ENCODE measurements at regions not wholly inside any gene's neighbourhood (a gene's known extent, or its start where the extent isn't known, plus 50 kb on each side); places are given as distances from the start of the nearest gene placed in this dataset.
A peak's percentile ranks its signal among the peaks of the same experiment; 100 is the strongest.

DNA sequence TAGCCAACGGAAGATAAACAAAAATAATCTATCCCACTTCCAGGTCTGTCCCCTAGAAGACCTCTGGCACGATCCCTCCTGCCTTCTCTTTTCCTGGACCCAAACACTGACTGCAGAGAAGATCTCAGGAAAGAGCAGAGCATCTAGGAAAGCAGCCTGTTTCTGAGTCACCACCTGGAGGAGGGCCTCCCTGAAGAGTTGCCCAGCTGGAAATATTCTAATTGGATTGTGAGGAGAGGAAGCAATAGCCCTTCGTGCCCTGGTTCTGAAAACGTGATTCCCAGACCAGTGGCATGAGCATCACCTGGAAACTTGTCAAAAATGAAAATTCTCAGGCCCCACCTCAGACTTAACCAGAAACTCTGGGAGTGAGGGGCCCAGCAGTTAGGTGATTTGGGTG lies 411.1 kb downstream of the SETD4 start:
- WGBS (ENCODE audit: low lambda C conversion rate) = 11% methylated on average over 4 of the region's 4 CpGs

DNA sequence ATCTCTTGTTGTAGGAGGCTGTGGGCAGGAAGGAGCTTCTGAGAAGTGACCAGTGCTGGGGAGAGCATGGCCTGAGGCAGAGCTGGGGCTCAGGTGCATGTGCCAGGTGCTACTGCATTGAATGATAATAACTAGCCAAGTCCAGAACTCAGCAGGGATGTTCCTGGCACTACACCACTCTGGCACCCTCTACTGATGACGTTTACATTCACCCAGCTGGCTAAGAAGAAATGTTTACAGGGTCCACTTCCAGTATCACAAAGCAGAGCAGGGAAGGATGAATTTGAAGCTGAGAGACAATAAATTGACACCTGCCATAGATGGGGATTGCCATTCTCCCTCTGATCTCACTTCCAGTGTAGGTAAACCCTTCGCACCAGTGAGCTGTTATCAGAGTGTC lies 411.8 kb downstream of the SETD4 start:
- TF ChIP-seq JUND (IDR thresholded peaks at IDR 0.05) (no peak), CTCF (IDR thresholded peaks at IDR 0.05) (peak; percentile 22; the same call in 1 of the 2 replicates)
- Histone ChIP-seq H3K36me3 (replicated peaks in 1 of 2; ENCODE audit: control insufficient read depth in 1 of 2, insufficient read depth in 2 of 2, low read length in 1 of 2) (no peaks in the 10 kb centered on the region), H3F3A (replicated peaks; ENCODE audit: insufficient read depth) (no peaks in the 10 kb centered on the region), H3K4me1 (ENCODE audit: control insufficient read depth in 1 of 2, insufficient read depth in 2 of 2, low read depth in 1 of 2, low read length in 1 of 2) (0 out of 4 replicates have a peak, but pooled peaks cover 0 to 6% of the 10 kb centered on the region in 2 experiments), H3K9me3 (no peaks in the 10 kb centered on the region), H3K9ac (no peak overlapping the region), H3K9me2 (no peaks in the 10 kb centered on the region), H3K27me3 (ENCODE audit: insufficient read depth) (no peaks in the 10 kb centered on the region), H2AFZ (ENCODE audit: low read depth) (no peak overlapping the region), H3K4me3 (ENCODE audit: low read depth in 2 of 2, low read length in 1 of 2) (no peak overlapping the region), H3K4me2 (peak overlapping the region; percentile 46; the same call in 1 of the 2 replicates), H3K79me2 (ENCODE audit: insufficient read depth) (no peaks in the 10 kb centered on the region), H3K27ac (ENCODE audit: low read depth in 2 of 2, low read length in 1 of 2) (peak overlapping the region in 1 of 2 experiments; percentile 7; a peak in 1 of 4 replicates), H4K20me1 (ENCODE audit: insufficient read depth) (no peaks in the 10 kb centered on the region)
- CTCF ChIA-PET = no interaction called here
- 7% methylated on average over 2 of the region's 2 CpGs for WGBS (ENCODE audit: low lambda C conversion rate)
- no peak for DNase-seq
- POLR2A ChIA-PET = no interaction called here

More for the DNA sequence above, 411.1 kb downstream of the SETD4 start:
- Histone ChIP-seq H3K4me3 (ENCODE audit: low read depth in 2 of 2, low read length in 1 of 2) (no peak overlapping the region), H3K9me2 (no peaks in the 10 kb centered on the region), H3K27me3 (ENCODE audit: insufficient read depth) (no peaks in the 10 kb centered on the region), H3K9ac (no peak overlapping the region), H3K4me1 (ENCODE audit: control insufficient read depth in 1 of 2, insufficient read depth in 2 of 2, low read depth in 1 of 2, low read length in 1 of 2) (0 out of 4 replicates have a peak, but pooled peaks cover 0 to 6% of the 10 kb centered on the region in 2 experiments), H3F3A (replicated peaks; ENCODE audit: insufficient read depth) (no peaks in the 10 kb centered on the region), H2AFZ (ENCODE audit: low read depth) (no peak overlapping the region), H3K36me3 (replicated peaks in 1 of 2; ENCODE audit: control insufficient read depth in 1 of 2, insufficient read depth in 2 of 2, low read length in 1 of 2) (no peaks in the 10 kb centered on the region), H4K20me1 (ENCODE audit: insufficient read depth) (no peaks in the 10 kb centered on the region), H3K79me2 (ENCODE audit: insufficient read depth) (no peaks in the 10 kb centered on the region), H3K4me2 (peak overlapping the region; percentile 46; the same call in 1 of the 2 replicates), H3K9me3 (no peaks in the 10 kb centered on the region), H3K27ac (ENCODE audit: low read depth in 2 of 2, low read length in 1 of 2) (peak overlapping the region in 1 of 2 experiments; percentile 7; a peak in 1 of 4 replicates)
- no peak for DNase-seq
- ChIA-PET POLR2A (no interaction called here), CTCF (no interaction called here)
- TF ChIP-seq FOSL2 (IDR thresholded peaks at IDR 0.05; ENCODE audit: borderline replicate concordance, low read depth) = peak; percentile 36; the same call in 1 of the 2 replicates
- TF ChIP-seq JUND (IDR thresholded peaks at IDR 0.05) = peak; percentile 13; the same call in 1 of the 2 replicates
- 0 out of 2 replicates have a peak, but pooled peaks have one; percentile 37 for TF ChIP-seq TCF12 (IDR thresholded peaks at IDR 0.05)
- TF ChIP-seq USF1 (IDR thresholded peaks at IDR 0.05; ENCODE audit: borderline replicate concordance, low read depth) = no peak
- TF ChIP-seq, protein P1, sequence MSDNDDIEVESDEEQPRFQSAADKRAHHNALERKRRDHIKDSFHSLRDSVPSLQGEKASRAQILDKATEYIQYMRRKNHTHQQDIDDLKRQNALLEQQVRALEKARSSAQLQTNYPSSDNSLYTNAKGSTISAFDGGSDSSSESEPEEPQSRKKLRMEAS (IDR thresholded peaks at IDR 0.05; ENCODE audit: low read depth) = peak; percentile 60

- no peak for DNase-seq
- Histone ChIP-seq H4K20me1 (ENCODE audit: insufficient read depth) (no peaks in the 10 kb centered on the region), H3F3A (replicated peaks; ENCODE audit: insufficient read depth) (no peaks in the 10 kb centered on the region), H3K27ac (ENCODE audit: low read depth in 2 of 2, low read length in 1 of 2) (no peak overlapping the region), H3K4me2 (no peak overlapping the region), H3K9ac (no peak overlapping the region), H3K27me3 (ENCODE audit: insufficient read depth) (no peaks in the 10 kb centered on the region), H3K4me3 (ENCODE audit: low read depth in 2 of 2, low read length in 1 of 2) (no peak overlapping the region), H3K36me3 (replicated peaks in 1 of 2; ENCODE audit: control insufficient read depth in 1 of 2, insufficient read depth in 2 of 2, low read length in 1 of 2) (no peaks in the 10 kb centered on the region), H3K9me3 (no peaks in the 10 kb centered on the region), H2AFZ (ENCODE audit: low read depth) (no peak overlapping the region), H3K9me2 (no peaks in the 10 kb centered on the region), H3K4me1 (ENCODE audit: control insufficient read depth in 1 of 2, insufficient read depth in 2 of 2, low read depth in 1 of 2, low read length in 1 of 2) (peaks cover 0 to 10% of the 10 kb centered on the region in 2 experiments; a peak in 2 of 4 replicates), H3K79me2 (ENCODE audit: insufficient read depth) (no peaks in the 10 kb centered on the region)
- ChIA-PET CTCF (no interaction called here), POLR2A (no interaction called here)
- 42% methylated on average over 2 of the region's 2 CpGs for WGBS (ENCODE audit: low lambda C conversion rate)
- TF ChIP-seq, protein P2, sequence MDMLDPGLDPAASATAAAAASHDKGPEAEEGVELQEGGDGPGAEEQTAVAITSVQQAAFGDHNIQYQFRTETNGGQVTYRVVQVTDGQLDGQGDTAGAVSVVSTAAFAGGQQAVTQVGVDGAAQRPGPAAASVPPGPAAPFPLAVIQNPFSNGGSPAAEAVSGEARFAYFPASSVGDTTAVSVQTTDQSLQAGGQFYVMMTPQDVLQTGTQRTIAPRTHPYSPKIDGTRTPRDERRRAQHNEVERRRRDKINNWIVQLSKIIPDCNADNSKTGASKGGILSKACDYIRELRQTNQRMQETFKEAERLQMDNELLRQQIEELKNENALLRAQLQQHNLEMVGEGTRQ (IDR thresholded peaks at IDR 0.05; ENCODE audit: borderline replicate concordance, low read depth, low read length) = no peak
- TF ChIP-seq EP300 (IDR thresholded peaks at IDR 0.05; ENCODE audit: borderline replicate concordance in 1 of 2, low read depth in 1 of 2, low read length in 1 of 2) (no peak), RXRA (IDR thresholded peaks at IDR 0.05; ENCODE audit: borderline replicate concordance, low read depth) (no peak), EZH2phosphoT487 (IDR thresholded peaks at IDR 0.05; ENCODE audit: borderline replicate concordance, low read depth) (no peak), JUND (IDR thresholded peaks at IDR 0.05) (no peak), RAD21 (IDR thresholded peaks at IDR 0.05; ENCODE audit: low read length) (no peak), REST (IDR thresholded peaks at IDR 0.05; ENCODE audit: low read depth, low read length) (no peak), FOXJ3 (CRISPR knock-in tag; IDR thresholded peaks at IDR 0.05) (no peak), RFX5 (IDR thresholded peaks at IDR 0.05; ENCODE audit: low read length) (no peak)
Measured at GRCh38 chr21:35646606-35647005, 413.7 kb downstream of the SETD4 start.

All from SK-N-SH (cell line).